PC-3 (cell line): ENCODE measurements at regions not wholly inside any gene's neighbourhood (a gene's known extent, or its start where the extent isn't known, plus 50 kb on each side); places are given as distances from the start of the nearest gene placed in this dataset.

ENCODE experiments used
- ATAC-seq: fragments of 200-7000 bp; cut with Tn5 transposase; 2 replicates; pipeline ENCODE4 v1.9.1; 2020; ENCODE audit warnings: mild to moderate bottlenecking, moderate library complexity
- BruUV-seq: library from RNA; stranded (reverse); fragments of 400-500 nt; replicated peaks from 2 replicates; lab custom pipeline; 2021; lab: Mats Ljungman, UMichigan
- CTCF ChIA-PET: fragments of 300-600 bp; sonication (Branson Sonifier 250); formaldehyde crosslinking; loops from one replicate; lab custom pipeline; 2022; ENCODE audit warnings: antibody characterized with exemption; lab: Charles Lee
- POLR2A ChIA-PET: fragments of 300-600 bp; sonication (Branson Sonifier 250); formaldehyde crosslinking; loops from one replicate; lab custom pipeline; 2022; ENCODE audit warnings: antibody characterized with exemption; ENCODE audit not compliant: unreplicated experiment; lab: Charles Lee
- DNase-seq: peaks from one replicate; pipeline ENCODE4 v3.0.0-alpha.2; 2015
- H2AFZ ChIP-seq: fragments of 300-600 bp; sonication (generic); 2 replicates; pipeline ENCODE4 v1.6.0; 2016; ENCODE audit warnings: antibody characterized with exemption, low read length
- H3F3A ChIP-seq: fragments of 300-600 bp; sonication (generic); one replicate; pipeline ENCODE4 v1.6.0; 2017; ENCODE audit warnings: antibody characterized with exemption, low read length, control low read depth, mild to moderate bottlenecking; ENCODE audit not compliant: unreplicated experiment
- H3K27ac ChIP-seq: fragments of 300-600 bp; sonication (generic); 2 replicates; pipeline ENCODE4 v1.5.1; 2016; ENCODE audit warnings: mild to moderate bottlenecking, low read length
- H3K27me3 ChIP-seq: fragments of 300-600 bp; sonication (generic); 2 replicates; pipeline ENCODE4 v1.6.1; 2016; ENCODE audit warnings: low read length, mixed read lengths
- H3K36me3 ChIP-seq: fragments of 300-600 bp; sonication (generic); 2 replicates; pipeline ENCODE4 v1.6.1; 2016; ENCODE audit warnings: low read depth, mixed run types, low read length, mixed read lengths
- H3K4me1 ChIP-seq: fragments of 300-600 bp; sonication (generic); 2 replicates; pipeline ENCODE4 v1.5.1; 2016; ENCODE audit warnings: low read length; ENCODE audit not compliant: insufficient read depth
- H3K4me2 ChIP-seq: fragments of 300-600 bp; sonication (generic); 2 replicates; pipeline ENCODE4 v1.6.0; 2016; ENCODE audit warnings: low read length
- H3K4me3 ChIP-seq: fragments of 300-600 bp; sonication (generic); 2 replicates; pipeline ENCODE4 v1.5.1; 2016; ENCODE audit warnings: mild to moderate bottlenecking, low read length, mixed read lengths
- H3K79me2 ChIP-seq: fragments of 300-600 bp; sonication (generic); 2 replicates; pipeline ENCODE4 v1.6.1; 2017; ENCODE audit warnings: low read length, mixed read lengths
- H3K9ac ChIP-seq: fragments of 300-600 bp; sonication (generic); 2 replicates; pipeline ENCODE4 v1.6.0; 2016; ENCODE audit warnings: mild to moderate bottlenecking, low read length
- H3K9me2 ChIP-seq: fragments of 300-600 bp; sonication (generic); replicated peaks from 2 replicates; pipeline ENCODE4 v1.6.1; 2016; ENCODE audit warnings: mixed run types, low read length, mixed read lengths
- H3K9me3 ChIP-seq: fragments of 300-600 bp; sonication (generic); 2 replicates; pipeline ENCODE4 v1.6.1; 2016; ENCODE audit warnings: low read length, mixed read lengths
- H4K20me1 ChIP-seq: fragments of 300-600 bp; sonication (generic); 2 replicates; pipeline ENCODE4 v1.6.1; 2016; ENCODE audit warnings: low read length, mixed read lengths
- EZH2 ChIP-seq: fragments of 300-600 bp; sonication (generic); IDR thresholded peaks from one replicate; pipeline ENCODE4 v1.6.1; 2017; ENCODE audit warnings: antibody characterized with exemption, mild to moderate bottlenecking, low read length; ENCODE audit not compliant: unreplicated experiment
- EZH2phosphoT487 ChIP-seq: fragments of 300-600 bp; sonication (generic); IDR thresholded peaks from 2 replicates; pipeline ENCODE4 v1.6.1; 2018; ENCODE audit warnings: mild to moderate bottlenecking, antibody characterized with exemption, low read length, borderline replicate concordance
- intact Hi-C: fragments of 100-400 bp; cut with micrococcal nuclease; formaldehyde crosslinking; loops from 2 replicates; pipeline ENCODE4 v1.9.0; 2023
- TF ChIP-seq, protein P1 (sequence below): fragments of 300-600 bp; sonication (generic); conservative IDR thresholded peaks from 2 replicates; pipeline ENCODE4 v1.5.1; 2017; ENCODE audit warnings: antibody characterized with exemption, low read depth, mild to moderate bottlenecking, low read length

DNA sequence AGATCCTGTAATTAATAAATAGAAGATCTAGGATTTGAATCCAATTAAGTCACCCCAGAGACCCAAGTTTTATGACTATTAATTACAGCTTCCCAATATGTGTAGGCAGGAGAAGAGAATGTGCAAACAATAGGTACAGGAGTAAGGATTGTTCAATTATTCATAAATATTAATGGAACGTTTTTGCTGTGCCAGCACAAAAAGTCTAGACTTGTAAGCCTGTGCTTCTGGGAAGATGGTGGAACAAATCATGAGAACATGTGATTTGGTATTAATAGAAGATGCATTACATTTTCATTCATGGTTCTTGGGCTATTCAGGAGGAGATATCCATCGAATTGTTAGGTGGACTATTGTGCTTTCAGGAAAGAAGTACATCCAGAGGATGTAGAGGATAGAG is 1240.9 kb downstream of the STIM2 start:
- H3K4me2 ChIP-seq = no peak overlapping the region
- no peaks in the 10 kb centered on the region for H3K27me3 ChIP-seq
- ChIA-PET POLR2A (no interaction called here), CTCF (no interaction called here)
- H4K20me1 ChIP-seq = no peaks in the 10 kb centered on the region
- BruUV-seq = no TSS peak
- no peak overlapping the region for H3K27ac ChIP-seq
- TF ChIP-seq, protein P1, sequence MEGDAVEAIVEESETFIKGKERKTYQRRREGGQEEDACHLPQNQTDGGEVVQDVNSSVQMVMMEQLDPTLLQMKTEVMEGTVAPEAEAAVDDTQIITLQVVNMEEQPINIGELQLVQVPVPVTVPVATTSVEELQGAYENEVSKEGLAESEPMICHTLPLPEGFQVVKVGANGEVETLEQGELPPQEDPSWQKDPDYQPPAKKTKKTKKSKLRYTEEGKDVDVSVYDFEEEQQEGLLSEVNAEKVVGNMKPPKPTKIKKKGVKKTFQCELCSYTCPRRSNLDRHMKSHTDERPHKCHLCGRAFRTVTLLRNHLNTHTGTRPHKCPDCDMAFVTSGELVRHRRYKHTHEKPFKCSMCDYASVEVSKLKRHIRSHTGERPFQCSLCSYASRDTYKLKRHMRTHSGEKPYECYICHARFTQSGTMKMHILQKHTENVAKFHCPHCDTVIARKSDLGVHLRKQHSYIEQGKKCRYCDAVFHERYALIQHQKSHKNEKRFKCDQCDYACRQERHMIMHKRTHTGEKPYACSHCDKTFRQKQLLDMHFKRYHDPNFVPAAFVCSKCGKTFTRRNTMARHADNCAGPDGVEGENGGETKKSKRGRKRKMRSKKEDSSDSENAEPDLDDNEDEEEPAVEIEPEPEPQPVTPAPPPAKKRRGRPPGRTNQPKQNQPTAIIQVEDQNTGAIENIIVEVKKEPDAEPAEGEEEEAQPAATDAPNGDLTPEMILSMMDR = no peak
- no peak for TF ChIP-seq EZH2phosphoT487
- no peaks in the 10 kb centered on the region for H3K4me1 ChIP-seq
- H3K9me2 ChIP-seq = no peaks in the 10 kb centered on the region
- H3F3A ChIP-seq = no peaks in the 10 kb centered on the region
- H3K79me2 ChIP-seq = no peaks in the 10 kb centered on the region
- H3K9me3 ChIP-seq = no peaks in the 10 kb centered on the region
- DNase-seq (no peak), ATAC-seq (no peak)
- H3K36me3 ChIP-seq = no peaks in the 10 kb centered on the region
- no peak overlapping the region for H2AFZ ChIP-seq
- H3K9ac ChIP-seq = no peak overlapping the region
- intact Hi-C loops = no loop called here
- no peak overlapping the region for H3K4me3 ChIP-seq

DNA sequence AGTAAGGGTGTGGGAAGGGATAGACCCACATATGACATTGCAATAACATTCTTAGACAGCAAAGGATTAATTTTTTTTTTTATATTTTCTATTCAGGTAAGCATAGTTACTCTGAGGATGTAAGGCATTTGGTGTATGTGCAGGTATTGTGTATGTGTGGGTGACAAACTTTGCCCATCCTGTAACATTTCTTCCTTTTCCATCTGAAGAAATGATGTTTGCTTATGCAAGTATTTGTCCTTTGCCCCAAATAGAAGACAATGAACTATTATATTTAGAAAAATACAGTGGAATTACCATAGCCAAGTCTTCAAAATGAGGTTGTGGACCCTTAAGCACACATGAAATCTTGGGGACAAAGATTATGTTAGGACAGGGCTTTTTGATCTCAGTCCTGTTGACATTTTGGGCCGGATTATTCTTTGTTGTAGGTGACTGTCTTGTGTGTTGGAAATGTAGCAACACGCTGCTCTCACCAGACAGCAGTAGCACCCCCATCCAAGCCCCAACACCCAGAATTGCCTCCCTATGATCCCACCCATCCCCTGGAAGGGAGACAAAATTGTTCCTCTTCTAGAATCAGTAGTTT is 1244.7 kb downstream of the STIM2 start:
- ChIA-PET CTCF (no interaction called here), POLR2A (no interaction called here)
- Histone ChIP-seq H3K4me2 (no peak overlapping the region), H3K27ac (no peak overlapping the region), H3K9me3 (no peaks in the 10 kb centered on the region), H2AFZ (no peak overlapping the region), H3K4me3 (no peak overlapping the region), H4K20me1 (no peaks in the 10 kb centered on the region), H3K9ac (no peak overlapping the region), H3K4me1 (no peaks in the 10 kb centered on the region), H3K79me2 (no peaks in the 10 kb centered on the region), H3F3A (no peaks in the 10 kb centered on the region), H3K9me2 (no peaks in the 10 kb centered on the region), H3K27me3 (no peaks in the 10 kb centered on the region), H3K36me3 (no peaks in the 10 kb centered on the region)
- BruUV-seq = no TSS peak
- TF ChIP-seq EZH2 = no peak
- TF ChIP-seq EZH2phosphoT487 = no peak
- TF ChIP-seq, protein P1 = no peak
- intact Hi-C loops = no loop called here
- DNase-seq (no peak), ATAC-seq (no peak)

DNA sequence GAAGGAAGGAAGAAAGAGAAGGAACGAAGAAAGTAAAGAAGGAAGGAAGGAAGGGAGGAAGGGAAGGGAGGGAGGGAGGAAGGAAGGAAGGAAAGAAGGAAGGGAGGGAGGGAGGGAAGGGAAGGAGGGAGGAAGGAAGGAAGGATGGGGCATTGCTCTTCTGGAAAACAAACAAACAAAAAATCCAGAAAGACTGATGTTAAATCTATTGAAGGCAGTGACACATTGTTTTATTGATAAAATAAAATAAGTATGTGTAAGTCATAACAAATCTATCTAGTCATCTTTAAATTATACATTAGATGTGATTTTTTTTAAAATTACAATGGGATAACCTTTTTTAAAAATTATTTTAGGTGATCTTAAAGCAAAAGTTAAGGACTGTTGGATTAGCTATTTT is 1245.5 kb downstream of the STIM2 start:
- intact Hi-C loops = no loop called here
- TF ChIP-seq EZH2 (no peak), EZH2phosphoT487 (no peak)
- TF ChIP-seq, protein P1 = no peak
- H3K4me2 ChIP-seq = no peak overlapping the region
- H3K4me3 ChIP-seq = no peak overlapping the region
- no peaks in the 10 kb centered on the region for H3F3A ChIP-seq
- H3K79me2 ChIP-seq = no peaks in the 10 kb centered on the region
- no peak overlapping the region for H2AFZ ChIP-seq
- H3K36me3 ChIP-seq = no peaks in the 10 kb centered on the region
- H3K9me3 ChIP-seq = no peaks in the 10 kb centered on the region
- no TSS peak for BruUV-seq
- ATAC-seq (no peak), DNase-seq (no peak)
- H3K27ac ChIP-seq = no peak overlapping the region
- H3K9ac ChIP-seq = no peak overlapping the region
- ChIA-PET CTCF (no interaction called here), POLR2A (no interaction called here)
- H3K27me3 ChIP-seq = no peaks in the 10 kb centered on the region
- H3K9me2 ChIP-seq = no peaks in the 10 kb centered on the region
- H3K4me1 ChIP-seq = no peaks in the 10 kb centered on the region
- no peaks in the 10 kb centered on the region for H4K20me1 ChIP-seq
